Adrenal gland (tissue), 5 donors: ENCODE measurements at regions not wholly inside any gene's neighbourhood (a gene's known extent, or its start where the extent isn't known, plus 50 kb on each side); places are given as distances from the start of the nearest gene placed in this dataset.

Experiments used
- CTCF ChIP-seq, 6 experiments: fragments of 450-650 bp in 4 of 6; fragments of 200-600 bp in 2 of 6; sonication (generic) in 1 of 6; IDR thresholded peaks; 1 replicate in 5 of 6; 2 replicates in 1 of 6; pipeline versions ENCODE4 v1.5.1 to v1.8.0; 2016 to 2021; ENCODE audit warnings: antibody characterized with exemption in 6 of 6, mild to moderate bottlenecking in 2 of 6, moderate library complexity in 1 of 6
- POLR2A ChIP-seq, 2 donors: fragments of 450-650 bp; IDR thresholded peaks; one replicate each; pipeline ENCODE4 v1.6.1; 2017; ENCODE audit warnings: antibody characterized with exemption in 2 of 2, mild to moderate bottlenecking in 2 of 2, moderate library complexity in 1 of 2
- donor health status: DM: no; HTN: no; CAD: no.

- no peak for TF ChIP-seq CTCF (IDR thresholded peaks at IDR 0.05)
- no peak for TF ChIP-seq POLR2A (IDR thresholded peaks at IDR 0.05)
Measured at GRCh38 chr7:37516664-37517063, 68.0 kb upstream of the ELMO1 start.
